ENCODE measurements at regions not wholly inside any gene's neighbourhood (a gene's known extent, or its start where the extent isn't known, plus 50 kb on each side); places are given as distances from the start of the nearest gene placed in this dataset.

DNA sequence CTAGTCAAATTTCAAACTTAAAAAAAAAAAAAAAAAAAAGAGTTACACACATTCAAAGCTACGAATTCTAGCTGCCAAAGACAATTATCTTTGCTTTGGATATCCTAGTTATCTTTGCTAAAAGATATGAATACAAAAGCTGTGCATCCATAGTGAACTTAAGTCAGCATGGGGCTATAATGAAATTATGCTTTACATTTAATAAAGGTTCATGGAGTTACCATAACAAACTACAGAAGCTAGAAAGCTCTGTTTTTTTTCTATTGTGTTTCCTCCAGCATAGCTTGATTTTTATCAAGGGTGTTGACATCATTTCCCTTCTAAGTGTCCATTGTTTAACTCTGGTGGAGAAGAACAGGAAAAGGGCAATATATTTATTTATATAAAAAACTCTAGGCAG, 234.1 kb downstream of the ANKRD50 start:
- H3K36me3 ChIP-seq (ENCODE audit: control insufficient read depth, insufficient read depth, low read length) = no peaks in the 10 kb centered on the region
- TF ChIP-seq, protein P1, sequence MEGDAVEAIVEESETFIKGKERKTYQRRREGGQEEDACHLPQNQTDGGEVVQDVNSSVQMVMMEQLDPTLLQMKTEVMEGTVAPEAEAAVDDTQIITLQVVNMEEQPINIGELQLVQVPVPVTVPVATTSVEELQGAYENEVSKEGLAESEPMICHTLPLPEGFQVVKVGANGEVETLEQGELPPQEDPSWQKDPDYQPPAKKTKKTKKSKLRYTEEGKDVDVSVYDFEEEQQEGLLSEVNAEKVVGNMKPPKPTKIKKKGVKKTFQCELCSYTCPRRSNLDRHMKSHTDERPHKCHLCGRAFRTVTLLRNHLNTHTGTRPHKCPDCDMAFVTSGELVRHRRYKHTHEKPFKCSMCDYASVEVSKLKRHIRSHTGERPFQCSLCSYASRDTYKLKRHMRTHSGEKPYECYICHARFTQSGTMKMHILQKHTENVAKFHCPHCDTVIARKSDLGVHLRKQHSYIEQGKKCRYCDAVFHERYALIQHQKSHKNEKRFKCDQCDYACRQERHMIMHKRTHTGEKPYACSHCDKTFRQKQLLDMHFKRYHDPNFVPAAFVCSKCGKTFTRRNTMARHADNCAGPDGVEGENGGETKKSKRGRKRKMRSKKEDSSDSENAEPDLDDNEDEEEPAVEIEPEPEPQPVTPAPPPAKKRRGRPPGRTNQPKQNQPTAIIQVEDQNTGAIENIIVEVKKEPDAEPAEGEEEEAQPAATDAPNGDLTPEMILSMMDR (IDR thresholded peaks at IDR 0.05; ENCODE audit: insufficient read depth, low read length, poor library complexity, severe bottlenecking) = no peak
- H3K27me3 ChIP-seq (ENCODE audit: control insufficient read depth, insufficient read depth, low read length) = no peaks in the 10 kb centered on the region
- DNase-seq (ENCODE audit: low read depth) = no peak
- H3K4me3 ChIP-seq (ENCODE audit: low read depth, low read length) = no peak overlapping the region

DNA sequence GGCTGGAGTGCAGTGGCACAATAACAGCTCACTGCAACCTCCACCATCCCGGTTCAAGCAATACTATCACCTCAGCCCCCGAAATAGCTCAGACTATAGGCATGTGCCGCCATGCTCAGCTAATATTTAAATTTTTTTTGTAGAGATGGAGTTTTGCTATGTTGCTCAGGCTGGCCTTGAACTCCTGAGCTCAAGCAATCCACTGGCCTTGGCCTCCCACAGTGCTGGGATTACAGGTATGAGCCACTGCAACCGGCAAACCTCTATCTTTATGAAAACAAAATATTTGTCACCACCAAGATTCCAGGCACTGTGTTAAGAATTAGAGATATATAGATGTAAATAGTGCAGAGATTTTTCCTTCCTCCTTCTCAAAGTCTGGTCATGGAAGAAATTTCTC, 232.5 kb downstream of the ANKRD50 start:
- TF ChIP-seq, protein P1 (IDR thresholded peaks at IDR 0.05; ENCODE audit: insufficient read depth, low read length, poor library complexity, severe bottlenecking) = no peak
- DNase-seq (ENCODE audit: low read depth) = no peak
- H3K36me3 ChIP-seq (ENCODE audit: control insufficient read depth, insufficient read depth, low read length) = no peaks in the 10 kb centered on the region
- no peaks in the 10 kb centered on the region for H3K27me3 ChIP-seq (ENCODE audit: control insufficient read depth, insufficient read depth, low read length)
- no peak overlapping the region for H3K4me3 ChIP-seq (ENCODE audit: low read depth, low read length)

DNA sequence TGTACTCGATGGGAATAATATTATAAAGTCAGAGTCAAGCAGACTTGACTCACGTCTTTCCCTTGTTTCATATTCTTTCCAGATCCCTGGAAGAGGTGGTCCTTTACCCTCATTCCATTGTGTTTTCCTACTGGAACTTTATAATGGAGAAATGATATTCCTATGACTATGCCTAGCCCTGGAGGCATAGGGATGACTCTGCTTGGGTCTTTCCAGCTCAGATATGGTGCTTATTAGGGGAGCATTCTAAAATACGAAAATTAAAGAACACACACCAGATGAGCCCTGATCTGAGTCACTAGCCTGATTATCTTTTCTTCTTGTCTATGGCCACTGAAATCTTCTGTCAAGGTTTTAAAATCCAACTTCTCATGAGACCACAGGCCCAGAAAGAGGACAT, 231.4 kb downstream of the ANKRD50 start:
- DNase-seq (ENCODE audit: low read depth) = no peak

DNA sequence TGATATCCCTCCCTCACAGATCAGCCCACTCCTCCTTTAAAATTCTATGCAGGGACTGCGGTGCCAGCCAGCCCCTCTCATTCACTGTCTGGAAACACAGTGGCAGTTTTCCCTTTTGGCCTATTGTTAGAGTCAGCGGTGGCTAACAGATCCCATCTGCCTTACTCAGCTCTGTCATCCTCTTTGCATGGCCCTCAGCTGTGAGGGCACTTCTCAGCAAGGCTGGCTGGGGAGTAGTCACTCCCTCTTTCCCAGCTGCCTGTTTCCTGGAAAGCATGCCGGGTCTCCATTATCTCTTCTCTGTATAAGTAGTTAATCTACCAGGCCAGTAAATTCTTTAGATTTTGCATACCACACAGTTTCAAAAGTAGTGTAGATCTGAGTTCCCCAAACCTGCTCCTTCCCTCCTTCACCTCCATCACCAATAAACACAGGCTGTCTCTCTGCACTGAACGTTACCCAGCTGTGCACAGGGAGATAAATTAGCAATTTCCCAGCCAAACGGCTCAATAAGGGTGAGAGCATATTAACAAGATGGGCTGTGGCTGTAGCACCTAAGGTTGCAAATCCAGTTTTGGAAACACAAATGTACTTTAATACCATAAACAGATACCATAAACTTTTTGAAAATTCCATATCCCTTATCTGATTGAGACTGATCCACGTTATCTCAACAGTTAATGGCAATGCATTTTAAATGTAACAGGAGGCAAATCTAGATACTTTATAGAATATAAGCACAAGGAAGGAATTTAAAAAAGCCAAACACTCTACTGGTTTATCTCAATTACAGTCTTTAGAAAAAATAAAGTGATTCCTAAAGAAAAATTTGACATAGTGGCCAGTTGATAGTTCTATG, 229.3 kb downstream of the ANKRD50 start:
- Histone ChIP-seq H3K27me3 (ENCODE audit: control insufficient read depth, insufficient read depth, low read length) (no peaks in the 10 kb centered on the region), H3K4me3 (ENCODE audit: low read depth, low read length) (no peak overlapping the region), H3K36me3 (ENCODE audit: control insufficient read depth, insufficient read depth, low read length) (no peaks in the 10 kb centered on the region)
- TF ChIP-seq, protein P1 (IDR thresholded peaks at IDR 0.05; ENCODE audit: insufficient read depth, low read length, poor library complexity, severe bottlenecking) = no peak
- no peak for DNase-seq (ENCODE audit: low read depth)

More for the DNA sequence above, 231.4 kb downstream of the ANKRD50 start:
- Histone ChIP-seq H3K4me3 (ENCODE audit: low read depth, low read length) (no peak overlapping the region), H3K27me3 (ENCODE audit: control insufficient read depth, insufficient read depth, low read length) (no peaks in the 10 kb centered on the region), H3K36me3 (ENCODE audit: control insufficient read depth, insufficient read depth, low read length) (no peaks in the 10 kb centered on the region)
- TF ChIP-seq, protein P1 (IDR thresholded peaks at IDR 0.05; ENCODE audit: insufficient read depth, low read length, poor library complexity, severe bottlenecking) = no peak

DNA sequence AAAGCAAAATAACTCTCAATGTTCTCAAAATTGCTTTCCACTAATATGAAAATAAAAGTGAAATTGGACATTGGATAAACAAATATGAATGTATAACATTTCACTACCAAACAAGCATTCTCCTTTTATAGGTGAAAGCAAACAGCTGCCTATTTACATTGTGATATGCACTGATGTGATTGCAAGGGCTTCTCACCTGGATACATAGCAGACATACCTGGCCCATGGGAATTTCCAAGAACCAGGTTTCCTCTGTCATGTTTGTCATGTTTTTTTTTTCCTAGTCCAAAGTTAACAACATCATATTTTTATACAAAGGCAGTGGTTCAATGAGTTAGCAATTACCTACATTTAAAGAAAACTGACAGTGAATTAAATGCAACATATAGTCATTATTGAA, 228.5 kb downstream of the ANKRD50 start:
- Histone ChIP-seq H3K4me3 (ENCODE audit: low read depth, low read length) (no peak overlapping the region), H3K36me3 (ENCODE audit: control insufficient read depth, insufficient read depth, low read length) (no peaks in the 10 kb centered on the region), H3K27me3 (ENCODE audit: control insufficient read depth, insufficient read depth, low read length) (no peaks in the 10 kb centered on the region)
- TF ChIP-seq, protein P1 (IDR thresholded peaks at IDR 0.05; ENCODE audit: insufficient read depth, low read length, poor library complexity, severe bottlenecking) = no peak
- DNase-seq (ENCODE audit: low read depth) = no peak

DNA sequence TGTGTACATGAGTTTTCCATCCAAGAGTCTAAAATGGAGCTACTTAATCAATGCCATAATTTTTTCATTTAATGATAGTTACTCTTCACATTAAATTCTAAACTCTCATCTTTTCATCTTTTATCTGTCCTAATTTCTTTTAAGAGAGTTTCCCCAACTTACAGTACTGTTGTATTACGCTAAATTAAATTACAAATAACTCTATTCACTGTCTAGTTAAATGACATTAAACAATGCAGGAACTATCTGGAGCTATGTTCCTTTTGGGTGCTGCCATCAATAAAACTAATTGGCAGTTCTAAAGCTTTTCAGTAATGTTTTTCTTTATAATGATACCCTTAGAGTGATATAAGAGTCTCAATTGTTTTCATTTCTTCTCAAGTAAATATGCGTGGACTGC, 227.6 kb downstream of the ANKRD50 start:
- TF ChIP-seq, protein P1 (IDR thresholded peaks at IDR 0.05; ENCODE audit: insufficient read depth, low read length, poor library complexity, severe bottlenecking) = no peak
- Histone ChIP-seq H3K36me3 (ENCODE audit: control insufficient read depth, insufficient read depth, low read length) (no peaks in the 10 kb centered on the region), H3K4me3 (ENCODE audit: low read depth, low read length) (no peak overlapping the region), H3K27me3 (ENCODE audit: control insufficient read depth, insufficient read depth, low read length) (no peaks in the 10 kb centered on the region)
- DNase-seq (ENCODE audit: low read depth) = no peak
